HepG2 (cell line): ENCODE measurements at regions not wholly inside any gene's neighbourhood (a gene's known extent, or its start where the extent isn't known, plus 50 kb on each side); places are given as distances from the start of the nearest gene placed in this dataset.

Experiments used
- ATAC-seq: fragments of 200-7000 bp; cut with Tn5 transposase; 3 replicates; pipeline ENCODE4 v1.9.1; 2020; ENCODE audit warnings: mild to moderate bottlenecking, moderate library complexity
- BruUV-seq: library from RNA; stranded (reverse); fragments of 400-500 nt; replicated peaks from 2 replicates; lab custom pipeline; 2021; lab: Mats Ljungman, UMichigan
- CTCF ChIA-PET: fragments of 300-600 bp; formaldehyde crosslinking; extraction: SDS; loops from one replicate; lab custom pipeline; 2021; ENCODE audit warnings: low total read pairs, inconsistent platforms, low intra/inter-chr PET ratio; lab: Yijun Ruan, JAX
- POLR2A ChIA-PET: fragments of 350-600 bp; sonication (Branson Sonifier 250); formaldehyde crosslinking; loops from one replicate; lab custom pipeline; 2020; ENCODE audit warnings: antibody characterized with exemption, inconsistent platforms; lab: Yijun Ruan, JAX
- DNase-seq: peaks from one replicate; pipeline ENCODE4 v3.0.0-alpha.2; 2015; ENCODE audit warnings: low spot score
- FAIRE-seq: peaks from 3 replicates; lab custom pipeline; 2011; peaks lifted over from hg19 to GRCh38; lab: Jason Lieb, UNC
- H2AFZ ChIP-seq: one replicate; pipeline ENCODE4 v1.6.1; 2011; ENCODE audit warnings: low read length, inconsistent platforms
- H3K27ac ChIP-seq: fragments of 300-600 bp; 3 replicates; pipeline ENCODE4 v1.8.0; 2011; ENCODE audit warnings: mixed run types, mild to moderate bottlenecking, mixed read lengths, low read length, inconsistent platforms; ENCODE audit not compliant: insufficient read depth; ENCODE audit errors: extremely low read length
- H3K27me3 ChIP-seq, 2 experiments: fragments of 200-600 bp in 1 of 2; 2 replicates in 1 of 2; 3 replicates in 1 of 2; pipeline versions ENCODE4 v1.6.0 to v1.8.0; 2011; ENCODE audit warnings: low read length in 2 of 2, mild to moderate bottlenecking in 2 of 2, moderate library complexity in 2 of 2, inconsistent platforms in 1 of 2; ENCODE audit not compliant: insufficient read depth in 2 of 2, control insufficient read depth in 1 of 2
- H3K36me3 ChIP-seq, 2 experiments: fragments of 200-600 bp in 1 of 2; replicated peaks in 1 of 2; 2 replicates in 1 of 2; 3 replicates in 1 of 2; pipeline versions ENCODE4 v1.5.1 to v1.8.0; 2011; ENCODE audit warnings: low read length in 2 of 2, inconsistent platforms in 1 of 2; ENCODE audit not compliant: insufficient read depth in 2 of 2, control insufficient read depth in 1 of 2
- H3K4me1 ChIP-seq: 2 replicates; pipeline ENCODE4 v1.5.1; 2012; ENCODE audit warnings: low read length, inconsistent platforms; ENCODE audit not compliant: insufficient read depth
- H3K4me2 ChIP-seq: 2 replicates; pipeline ENCODE4 v1.6.0; 2011; ENCODE audit warnings: low read depth, low read length, inconsistent platforms
- H3K4me3 ChIP-seq, 3 experiments: fragments of 200-600 bp in 1 of 3; sonication (generic), shearing (Covaris generic) in 1 of 3; replicated peaks in 1 of 3; 2 replicates each; pipeline ENCODE4 v1.5.1; 2011 to 2016; ENCODE audit warnings: low read length in 3 of 3, inconsistent platforms in 2 of 3, low read depth in 2 of 3, mild to moderate bottlenecking in 2 of 3, control low read depth in 1 of 3, mixed read lengths in 1 of 3; ENCODE audit not compliant: insufficient read depth in 1 of 3
- H3K79me2 ChIP-seq: one replicate; pipeline ENCODE4 v1.6.1; 2011; ENCODE audit warnings: low read length, inconsistent platforms; ENCODE audit not compliant: insufficient read depth
- H3K9ac ChIP-seq: 2 replicates; pipeline ENCODE4 v1.6.0; 2011; ENCODE audit warnings: mild to moderate bottlenecking, low read depth, low read length, inconsistent platforms; ENCODE audit not compliant: insufficient read depth
- H3K9me3 ChIP-seq: 2 replicates; pipeline ENCODE4 v1.5.1; 2012; ENCODE audit warnings: mild to moderate bottlenecking, low read length
- H4K20me1 ChIP-seq: 2 replicates; pipeline ENCODE4 v1.6.0; 2011; ENCODE audit warnings: inconsistent platforms, mild to moderate bottlenecking, low read length, moderate library complexity; ENCODE audit not compliant: insufficient read depth
- MLLT10 ChIP-seq: sonication (generic); formaldehyde crosslinking; IDR thresholded peaks from 2 replicates; pipeline ENCODE4 v1.4.0; 2020; ENCODE audit warnings: missing genetic modification reagents
- PAXIP1 ChIP-seq: sonication (generic); formaldehyde crosslinking; conservative IDR thresholded peaks from 2 replicates; pipeline ENCODE4 v1.4.0; 2020; ENCODE audit warnings: mild to moderate bottlenecking, missing genetic modification reagents, moderate library complexity
- PBX2 ChIP-seq: IDR thresholded peaks from 2 replicates; pipeline ENCODE4 v1.6.1; 2016; ENCODE audit warnings: control low read depth
- RFX3 ChIP-seq: IDR thresholded peaks from 2 replicates; pipeline ENCODE4 v1.6.1; 2016; ENCODE audit warnings: missing biosample characterization, missing genetic modification reagents
- SAFB2 ChIP-seq: sonication (generic); formaldehyde crosslinking; IDR thresholded peaks from 2 replicates; pipeline ENCODE4 v1.5.1; 2020; ENCODE audit warnings: missing genetic modification reagents, low read depth, mild to moderate bottlenecking, borderline replicate concordance
- SMARCE1 ChIP-seq: fragments of 450-650 bp; IDR thresholded peaks from 2 replicates; pipeline ENCODE4 v1.6.1; 2017; ENCODE audit warnings: borderline replicate concordance
- SYNCRIP ChIP-seq: fragments of 200-400 bp; formaldehyde crosslinking; IDR thresholded peaks from 2 replicates; pipeline ENCODE4 v1.6.1; 2018; ENCODE audit warnings: mild to moderate bottlenecking, low read depth, low read length; ENCODE audit not compliant: insufficient read depth
- ZBTB3 ChIP-seq: sonication (generic); formaldehyde crosslinking; IDR thresholded peaks from 2 replicates; pipeline ENCODE4 v1.4.0; 2020; ENCODE audit warnings: low read depth, mild to moderate bottlenecking, moderate library complexity, missing genetic modification reagents, borderline replicate concordance
- ZBTB8A ChIP-seq: sonication (generic); formaldehyde crosslinking; IDR thresholded peaks from 2 replicates; pipeline ENCODE4 v1.4.0; 2020; ENCODE audit warnings: mild to moderate bottlenecking, low read depth, missing genetic modification reagents, borderline replicate concordance
- ZC3H13 ChIP-seq: sonication (generic); formaldehyde crosslinking; IDR thresholded peaks from 2 replicates; pipeline ENCODE4 v1.8.1; 2023; ENCODE audit warnings: mild to moderate bottlenecking, missing genetic modification reagents, moderate library complexity
- ZNF20 ChIP-seq: sonication (generic); formaldehyde crosslinking; IDR thresholded peaks from 2 replicates; pipeline ENCODE4 v1.4.0; 2020; ENCODE audit warnings: mild to moderate bottlenecking, moderate library complexity, missing genetic modification reagents
- ZNF432 ChIP-seq: sonication (generic); formaldehyde crosslinking; IDR thresholded peaks from 2 replicates; pipeline ENCODE4 v1.5.0; 2020; ENCODE audit warnings: missing genetic modification reagents, mild to moderate bottlenecking, borderline replicate concordance
- WGBS: methylation state at CpG from one replicate; pipeline ENCODE4 v1.1.6; 2017; ENCODE audit warnings: low lambda C conversion rate; 5-methylcytosine and 5-hydroxymethylcytosine counted together
- in situ Hi-C: cut with HindIII; loops from 2 replicates; pipeline ENCODE4 v1.10.0; 2017; ENCODE audit warnings: low pct_unique_long_range_greater_than_20kb; ENCODE audit not compliant: extremely low pct_ligation_motif_present
- intact Hi-C: fragments of 100-400 bp; cut with micrococcal nuclease; formaldehyde crosslinking; loops from one replicate; pipeline ENCODE4 v1.10.0; 2022; ENCODE audit not compliant: unreplicated experiment
- TF ChIP-seq, protein P1 (sequence below): sonication (generic); formaldehyde crosslinking; IDR thresholded peaks from 2 replicates; pipeline ENCODE4 v1.5.1; 2020; ENCODE audit warnings: mild to moderate bottlenecking, missing genetic modification reagents, moderate library complexity
- TF ChIP-seq, protein P2 (sequence below): sonication (generic); formaldehyde crosslinking; conservative IDR thresholded peaks from 2 replicates; pipeline ENCODE4 v1.4.0; 2020; ENCODE audit warnings: missing genetic modification reagents
- TF ChIP-seq, protein P3 (sequence below): IDR thresholded peaks from 2 replicates; pipeline ENCODE4 v1.6.1; 2018; ENCODE audit warnings: missing genetic modification reagents, mild to moderate bottlenecking, missing compliant biosample characterization

- no peaks in the 10 kb centered on the region for H3K79me2 ChIP-seq
- H3K9ac ChIP-seq, result no peak overlapping the region
- no peak for DNase-seq
- WGBS, result 7% methylated on average over 1 of the region's 1 CpG
- H4K20me1 ChIP-seq, result no peaks in the 10 kb centered on the region
- intact Hi-C loops (no loop called here), in situ Hi-C loops (no loop called here)
- no peak overlapping the region for H3K27ac ChIP-seq
- no peak for FAIRE-seq
- H3K36me3 ChIP-seq, result no peaks in the 10 kb centered on the region
- ChIA-PET CTCF (no interaction called here), POLR2A (no interaction called here)
- no peak for TF ChIP-seq ZBTB3 (CRISPR knock-in tag)
- TF ChIP-seq PBX2 (CRISPR knock-in tag), result no peak
- no peak for TF ChIP-seq ZBTB8A (CRISPR knock-in tag)
- TF ChIP-seq ZC3H13 (CRISPR knock-in tag), result no peak
- no peak for TF ChIP-seq SYNCRIP
- no peak for TF ChIP-seq ZNF20 (CRISPR knock-in tag)
- TF ChIP-seq, protein P1, sequence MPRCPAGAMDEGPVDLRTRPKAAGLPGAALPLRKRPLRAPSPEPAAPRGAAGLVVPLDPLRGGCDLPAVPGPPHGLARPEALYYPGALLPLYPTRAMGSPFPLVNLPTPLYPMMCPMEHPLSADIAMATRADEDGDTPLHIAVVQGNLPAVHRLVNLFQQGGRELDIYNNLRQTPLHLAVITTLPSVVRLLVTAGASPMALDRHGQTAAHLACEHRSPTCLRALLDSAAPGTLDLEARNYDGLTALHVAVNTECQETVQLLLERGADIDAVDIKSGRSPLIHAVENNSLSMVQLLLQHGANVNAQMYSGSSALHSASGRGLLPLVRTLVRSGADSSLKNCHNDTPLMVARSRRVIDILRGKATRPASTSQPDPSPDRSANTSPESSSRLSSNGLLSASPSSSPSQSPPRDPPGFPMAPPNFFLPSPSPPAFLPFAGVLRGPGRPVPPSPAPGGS (CRISPR knock-in tag), result no peak
- no peak for TF ChIP-seq SMARCE1
- no peak for TF ChIP-seq MLLT10
- TF ChIP-seq PAXIP1 (CRISPR knock-in tag), result no peak
- TF ChIP-seq, protein P2, sequence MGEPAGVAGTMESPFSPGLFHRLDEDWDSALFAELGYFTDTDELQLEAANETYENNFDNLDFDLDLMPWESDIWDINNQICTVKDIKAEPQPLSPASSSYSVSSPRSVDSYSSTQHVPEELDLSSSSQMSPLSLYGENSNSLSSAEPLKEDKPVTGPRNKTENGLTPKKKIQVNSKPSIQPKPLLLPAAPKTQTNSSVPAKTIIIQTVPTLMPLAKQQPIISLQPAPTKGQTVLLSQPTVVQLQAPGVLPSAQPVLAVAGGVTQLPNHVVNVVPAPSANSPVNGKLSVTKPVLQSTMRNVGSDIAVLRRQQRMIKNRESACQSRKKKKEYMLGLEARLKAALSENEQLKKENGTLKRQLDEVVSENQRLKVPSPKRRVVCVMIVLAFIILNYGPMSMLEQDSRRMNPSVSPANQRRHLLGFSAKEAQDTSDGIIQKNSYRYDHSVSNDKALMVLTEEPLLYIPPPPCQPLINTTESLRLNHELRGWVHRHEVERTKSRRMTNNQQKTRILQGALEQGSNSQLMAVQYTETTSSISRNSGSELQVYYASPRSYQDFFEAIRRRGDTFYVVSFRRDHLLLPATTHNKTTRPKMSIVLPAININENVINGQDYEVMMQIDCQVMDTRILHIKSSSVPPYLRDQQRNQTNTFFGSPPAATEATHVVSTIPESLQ, result no peak
- TF ChIP-seq, protein P3, sequence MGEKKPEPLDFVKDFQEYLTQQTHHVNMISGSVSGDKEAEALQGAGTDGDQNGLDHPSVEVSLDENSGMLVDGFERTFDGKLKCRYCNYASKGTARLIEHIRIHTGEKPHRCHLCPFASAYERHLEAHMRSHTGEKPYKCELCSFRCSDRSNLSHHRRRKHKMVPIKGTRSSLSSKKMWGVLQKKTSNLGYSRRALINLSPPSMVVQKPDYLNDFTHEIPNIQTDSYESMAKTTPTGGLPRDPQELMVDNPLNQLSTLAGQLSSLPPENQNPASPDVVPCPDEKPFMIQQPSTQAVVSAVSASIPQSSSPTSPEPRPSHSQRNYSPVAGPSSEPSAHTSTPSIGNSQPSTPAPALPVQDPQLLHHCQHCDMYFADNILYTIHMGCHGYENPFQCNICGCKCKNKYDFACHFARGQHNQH, result no peak
- TF ChIP-seq SAFB2 (CRISPR knock-in tag), result no peak
- TF ChIP-seq RFX3 (CRISPR knock-in tag), result no peak
- TF ChIP-seq ZNF432 (CRISPR knock-in tag), result no peak
- ATAC-seq, result no peak
- no peaks in the 10 kb centered on the region for H3K4me1 ChIP-seq
- H3K27me3 ChIP-seq, result no peaks in the 10 kb centered on the region
- H3K4me3 ChIP-seq, result no peak overlapping the region
- H3K9me3 ChIP-seq, result no peaks in the 10 kb centered on the region
- no peak overlapping the region for H3K4me2 ChIP-seq
- BruUV-seq, result no TSS peak
- H2AFZ ChIP-seq, result no peak overlapping the region
These were observed 56.1 kb upstream of the NLGN4Y start for GRCh38 chrY:14468151-14468683.
